SK-N-SH (cell line): ENCODE measurements at regions not wholly inside any gene's neighbourhood (a gene's known extent, or its start where the extent isn't known, plus 50 kb on each side); places are given as distances from the start of the nearest gene placed in this dataset.

Experiments
- CTCF ChIA-PET: fragments of 300-600, 350-600 bp; formaldehyde crosslinking; extraction: SDS; loops from one replicate; lab custom pipeline; 2021; lab: Yijun Ruan, JAX
- POLR2A ChIA-PET: fragments of 350-600 bp; sonication (Branson Sonifier 250); formaldehyde crosslinking; extraction: SDS; loops from one replicate; lab custom pipeline; 2020; ENCODE audit warnings: antibody characterized with exemption, inconsistent platforms; lab: Yijun Ruan, JAX
- DNase-seq: peaks from one replicate; pipeline ENCODE4 v3.0.0; 2012
- H2AFZ ChIP-seq: fragments of 200-600 bp; sonication (generic); 2 replicates; pipeline ENCODE4 v1.8.1; 2016; ENCODE audit warnings: antibody characterized with exemption, mild to moderate bottlenecking, low read depth
- H3F3A ChIP-seq: fragments of 200-600 bp; sonication (generic); replicated peaks from 2 replicates; pipeline ENCODE3; 2016; ENCODE audit warnings: antibody characterized with exemption, mild to moderate bottlenecking; ENCODE audit not compliant: insufficient read depth
- H3K27ac ChIP-seq, 2 experiments: fragments of 200-500 bp in 1 of 2; fragments of 200-600 bp in 1 of 2; sonication (Bioruptor generic) in 1 of 2; sonication (generic), shearing (Covaris generic) in 1 of 2; 2 replicates each; pipeline versions ENCODE4 v1.5.1 to v1.6.1; 2014 to 2016; ENCODE audit warnings: low read depth in 2 of 2, inconsistent platforms in 1 of 2, low read length in 1 of 2, mild to moderate bottlenecking in 1 of 2, mixed read lengths in 1 of 2
- H3K27me3 ChIP-seq: fragments of 200-600 bp; sonication (generic), shearing (Covaris generic); 2 replicates; pipeline ENCODE4 v1.6.1; 2016; ENCODE audit warnings: mixed run types; ENCODE audit not compliant: insufficient read depth
- H3K36me3 ChIP-seq, 2 experiments: fragments of 200-500 bp in 1 of 2; fragments of 200-600 bp in 1 of 2; sonication (Bioruptor generic) in 1 of 2; sonication (generic) in 1 of 2; replicated peaks in 1 of 2; 2 replicates each; pipeline versions ENCODE3 to v1.5.1; 2014 to 2016; ENCODE audit warnings: low read length in 1 of 2, mild to moderate bottlenecking in 1 of 2; ENCODE audit not compliant: insufficient read depth in 2 of 2, control insufficient read depth in 1 of 2
- H3K4me1 ChIP-seq, 2 experiments: fragments of 200-500 bp in 1 of 2; fragments of 200-600 bp in 1 of 2; sonication (Bioruptor generic) in 1 of 2; sonication (generic), shearing (Covaris generic) in 1 of 2; 2 replicates each; pipeline versions ENCODE4 v1.5.1 to v1.6.1; 2014 to 2016; ENCODE audit warnings: low read depth in 1 of 2, low read length in 1 of 2, mixed run types in 1 of 2; ENCODE audit not compliant: insufficient read depth in 2 of 2, control insufficient read depth in 1 of 2
- H3K4me2 ChIP-seq: fragments of 200-600 bp; sonication (generic), shearing (Covaris generic); 2 replicates; pipeline ENCODE4 v1.6.1; 2017; ENCODE audit warnings: mixed run types
- H3K4me3 ChIP-seq, 2 experiments: fragments of 200-500 bp in 1 of 2; fragments of 200-600 bp in 1 of 2; sonication (Bioruptor generic) in 1 of 2; sonication (generic), shearing (Covaris generic) in 1 of 2; 2 replicates each; pipeline versions ENCODE4 v1.5.1 to v1.8.1; 2014 to 2016; ENCODE audit warnings: low read depth in 2 of 2, inconsistent platforms in 1 of 2, low read length in 1 of 2, mild to moderate bottlenecking in 1 of 2, mixed read lengths in 1 of 2, moderate library complexity in 1 of 2
- H3K79me2 ChIP-seq: fragments of 200-600 bp; sonication (generic); 2 replicates; pipeline ENCODE4 v1.8.1; 2017; ENCODE audit warnings: mild to moderate bottlenecking; ENCODE audit not compliant: insufficient read depth
- H3K9ac ChIP-seq: fragments of 200-600 bp; sonication (generic); 2 replicates; pipeline ENCODE4 v1.6.1; 2017; ENCODE audit warnings: mixed run types
- H3K9me2 ChIP-seq: fragments of 200-600 bp; sonication (generic); 2 replicates; pipeline ENCODE4 v1.6.1; 2017; ENCODE audit warnings: mixed run types
- H3K9me3 ChIP-seq: fragments of 200-600 bp; sonication (generic); 2 replicates; pipeline ENCODE4 v1.6.1; 2017; ENCODE audit warnings: mixed run types, mild to moderate bottlenecking, moderate library complexity
- H4K20me1 ChIP-seq: fragments of 200-600 bp; sonication (generic); 2 replicates; pipeline ENCODE4 v1.6.1; 2017; ENCODE audit warnings: mild to moderate bottlenecking, mixed run types; ENCODE audit not compliant: insufficient read depth
- FOSL2 ChIP-seq: IDR thresholded peaks from 2 replicates; pipeline ENCODE4 v1.4.0; 2012; ENCODE audit warnings: low read depth, mild to moderate bottlenecking, moderate library complexity, borderline replicate concordance
- FOXJ3 ChIP-seq: sonication (generic); formaldehyde crosslinking; IDR thresholded peaks from 2 replicates; pipeline ENCODE4 v1.5.1; 2020; ENCODE audit warnings: mild to moderate bottlenecking, missing genetic modification reagents
- FOXM1 ChIP-seq: IDR thresholded peaks from 2 replicates; pipeline ENCODE4 v1.4.0; 2012; ENCODE audit warnings: low read depth, mild to moderate bottlenecking
- GATA2 ChIP-seq: sonication (generic); formaldehyde crosslinking; IDR thresholded peaks from 2 replicates; pipeline ENCODE4 v1.5.0; 2020; ENCODE audit warnings: mild to moderate bottlenecking, missing genetic modification reagents
- MEF2A ChIP-seq: IDR thresholded peaks from 2 replicates; pipeline ENCODE4 v1.4.0; 2012; ENCODE audit warnings: low read depth, borderline replicate concordance
- NFIC ChIP-seq: IDR thresholded peaks from 2 replicates; pipeline ENCODE4 v1.4.0; 2012; ENCODE audit warnings: borderline replicate concordance
- NRF1 ChIP-seq: IDR thresholded peaks from 2 replicates; pipeline ENCODE4 v1.6.1; 2012; ENCODE audit warnings: low read depth, mild to moderate bottlenecking, low read length
- RAD21 ChIP-seq: IDR thresholded peaks from 2 replicates; pipeline ENCODE4 v1.6.1; 2012; ENCODE audit warnings: mild to moderate bottlenecking, low read length
- RXRA ChIP-seq: IDR thresholded peaks from 2 replicates; pipeline ENCODE4 v1.4.0; 2012; ENCODE audit warnings: low read depth, mild to moderate bottlenecking, borderline replicate concordance
- SIN3A ChIP-seq: IDR thresholded peaks from 2 replicates; pipeline ENCODE4 v1.6.1; 2012; ENCODE audit warnings: low read depth, mild to moderate bottlenecking, low read length, moderate library complexity, borderline replicate concordance
- TEAD4 ChIP-seq: IDR thresholded peaks from 2 replicates; pipeline ENCODE4 v1.4.0; 2012; ENCODE audit warnings: mild to moderate bottlenecking, borderline replicate concordance; ENCODE audit not compliant: insufficient read depth
- YY1 ChIP-seq: IDR thresholded peaks from 2 replicates; pipeline ENCODE4 v1.4.0; 2012; ENCODE audit warnings: low read depth, mild to moderate bottlenecking
- WGBS: methylation state at CpG from one replicate; pipeline ENCODE4 v1.1.6; 2017; ENCODE audit warnings: low lambda C conversion rate; 5-methylcytosine and 5-hydroxymethylcytosine counted together
- TF ChIP-seq, protein P1 (sequence below): fragments of 200-600 bp; sonication (generic); IDR thresholded peaks from 2 replicates; pipeline ENCODE4 v1.6.1; 2017; ENCODE audit warnings: antibody characterized with exemption, mild to moderate bottlenecking, moderate library complexity
- TF ChIP-seq, protein P2 (sequence below): IDR thresholded peaks from 2 replicates; pipeline ENCODE4 v1.6.1; 2012; ENCODE audit warnings: mild to moderate bottlenecking, low read depth, low read length, moderate library complexity
- TF ChIP-seq, protein P3 (sequence below): IDR thresholded peaks from 2 replicates; pipeline ENCODE4 v1.4.0; 2012; ENCODE audit warnings: low read depth, borderline replicate concordance
- TF ChIP-seq, protein P4 (sequence below): fragments of 150-350 bp; IDR thresholded peaks from 2 replicates; pipeline ENCODE4 v1.6.1; 2016; ENCODE audit warnings: mild to moderate bottlenecking, low read depth, low read length
- TF ChIP-seq, protein P5 (sequence below): IDR thresholded peaks from 2 replicates; pipeline ENCODE4 v1.4.0; 2012; ENCODE audit warnings: low read depth

DNA sequence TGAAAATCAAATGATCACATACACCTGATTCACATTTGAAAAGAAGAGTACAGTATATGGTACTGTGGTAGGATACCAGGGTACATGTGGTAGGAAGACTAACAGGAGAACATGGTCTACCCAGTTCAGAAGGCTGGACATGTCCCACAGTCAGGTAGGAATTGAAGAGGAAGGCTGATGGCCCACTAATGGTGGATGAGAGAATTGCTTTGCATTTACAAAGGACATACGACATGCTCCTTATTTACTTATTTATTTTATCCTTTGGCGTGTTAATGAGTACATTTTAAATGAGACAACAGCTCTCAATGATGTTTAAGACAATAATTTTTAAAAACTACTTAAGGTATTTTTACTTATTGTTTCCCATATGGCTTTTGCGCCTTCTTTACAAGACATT lies 106.7 kb upstream of the BMP2K start:
- WGBS, result 91% methylated on average over 3 of the region's 3 CpGs
- Histone ChIP-seq H3K9ac (no peak overlapping the region), H3K9me2 (no peaks in the 10 kb centered on the region), H3K79me2 (no peaks in the 10 kb centered on the region), H4K20me1 (no peaks in the 10 kb centered on the region), H3K36me3 (no peaks in the 10 kb centered on the region), H3K9me3 (no peaks in the 10 kb centered on the region), H3K4me2 (no peak overlapping the region), H2AFZ (no peak overlapping the region), H3K4me1 (peaks cover 0 to 2% of the 10 kb centered on the region in 2 experiments; a peak in 1 of 4 replicates), H3K27ac (no peak overlapping the region), H3K27me3 (no peaks in the 10 kb centered on the region), H3K4me3 (no peak overlapping the region), H3F3A (peaks cover 8% of the 10 kb centered on the region)
- DNase-seq, result no peak
- POLR2A ChIA-PET, result no interaction called here
- CTCF ChIA-PET, result interaction anchor here (0.6 to 1.4 kb wide), 4 partner anchors 14 to 656 kb away, joined by 3 read pairs; no protein-coding TSS in a partner anchor
- TF ChIP-seq, protein P1, sequence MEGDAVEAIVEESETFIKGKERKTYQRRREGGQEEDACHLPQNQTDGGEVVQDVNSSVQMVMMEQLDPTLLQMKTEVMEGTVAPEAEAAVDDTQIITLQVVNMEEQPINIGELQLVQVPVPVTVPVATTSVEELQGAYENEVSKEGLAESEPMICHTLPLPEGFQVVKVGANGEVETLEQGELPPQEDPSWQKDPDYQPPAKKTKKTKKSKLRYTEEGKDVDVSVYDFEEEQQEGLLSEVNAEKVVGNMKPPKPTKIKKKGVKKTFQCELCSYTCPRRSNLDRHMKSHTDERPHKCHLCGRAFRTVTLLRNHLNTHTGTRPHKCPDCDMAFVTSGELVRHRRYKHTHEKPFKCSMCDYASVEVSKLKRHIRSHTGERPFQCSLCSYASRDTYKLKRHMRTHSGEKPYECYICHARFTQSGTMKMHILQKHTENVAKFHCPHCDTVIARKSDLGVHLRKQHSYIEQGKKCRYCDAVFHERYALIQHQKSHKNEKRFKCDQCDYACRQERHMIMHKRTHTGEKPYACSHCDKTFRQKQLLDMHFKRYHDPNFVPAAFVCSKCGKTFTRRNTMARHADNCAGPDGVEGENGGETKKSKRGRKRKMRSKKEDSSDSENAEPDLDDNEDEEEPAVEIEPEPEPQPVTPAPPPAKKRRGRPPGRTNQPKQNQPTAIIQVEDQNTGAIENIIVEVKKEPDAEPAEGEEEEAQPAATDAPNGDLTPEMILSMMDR, result peak; percentile 29; the same call in 1 of the 2 replicates
- no peak for TF ChIP-seq TEAD4

DNA sequence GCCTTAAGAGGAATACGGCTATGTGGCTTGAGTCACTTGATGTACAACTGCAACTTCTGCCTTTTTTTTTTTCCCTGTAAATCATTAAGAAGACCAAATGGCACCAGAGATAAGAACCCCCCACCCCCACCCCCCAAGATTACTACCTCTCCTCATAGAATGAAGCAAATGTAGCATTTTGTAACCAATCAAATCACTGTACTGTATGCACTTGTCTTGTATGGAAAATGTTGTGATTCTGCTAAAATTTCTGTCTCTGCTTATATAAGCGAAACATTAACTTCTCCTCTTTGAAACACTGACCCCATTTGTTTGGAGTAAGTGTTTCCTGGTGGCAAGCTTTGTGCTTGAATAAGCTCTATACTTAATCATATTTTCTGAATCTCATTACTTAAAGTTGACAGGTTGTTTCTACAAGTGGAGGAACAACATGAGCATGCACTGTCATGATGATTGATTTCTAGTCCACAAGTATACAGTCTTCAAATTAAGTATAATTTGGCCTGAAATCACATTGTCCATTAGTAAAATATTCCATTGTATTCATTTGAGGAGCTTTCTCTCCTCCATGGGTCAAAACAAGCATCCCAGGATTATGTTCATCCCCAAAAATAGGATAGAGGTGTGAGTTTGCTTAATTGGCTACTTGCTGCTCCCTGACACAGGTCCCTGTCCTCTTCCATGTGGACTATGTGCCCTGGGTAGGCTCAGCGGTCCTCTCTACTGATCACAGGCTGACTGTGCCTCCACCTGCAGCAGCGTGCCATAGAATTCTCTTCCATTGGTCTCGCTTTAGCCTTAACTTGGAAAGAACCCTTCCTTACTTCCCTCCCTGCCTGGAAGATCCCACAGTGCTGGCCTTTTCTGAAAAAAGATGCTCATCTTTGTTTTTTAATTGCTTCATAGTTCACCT lies 104.0 kb upstream of the BMP2K start:
- Histone ChIP-seq H3K4me1 (peaks cover 0 to 2% of the 10 kb centered on the region in 2 experiments; a peak in 1 of 4 replicates), H3K9ac (no peak overlapping the region), H3K9me2 (no peaks in the 10 kb centered on the region), H3K27ac (no peak overlapping the region), H3K27me3 (no peaks in the 10 kb centered on the region), H3K79me2 (no peaks in the 10 kb centered on the region), H3K9me3 (no peaks in the 10 kb centered on the region), H3K4me3 (no peak overlapping the region), H3K4me2 (no peak overlapping the region), H4K20me1 (no peaks in the 10 kb centered on the region), H2AFZ (no peak overlapping the region), H3F3A (peaks cover 6% of the 10 kb centered on the region), H3K36me3 (no peaks in the 10 kb centered on the region)
- DNase-seq, result no peak
- 98% methylated on average over 4 of the region's 5 CpGs for WGBS
- CTCF ChIA-PET, result no interaction called here
- POLR2A ChIA-PET, result interaction anchor here (0.6 kb wide), 1 partner anchor 755 kb away, joined by 3 read pairs; no protein-coding TSS in a partner anchor
- TF ChIP-seq RAD21 (no peak), MEF2A (no peak), FOXM1 (no peak), NRF1 (no peak), FOSL2 (no peak), RXRA (no peak), GATA2 (no peak), YY1 (no peak), FOXJ3 (CRISPR knock-in tag) (no peak), SIN3A (no peak), NFIC (no peak)
- TF ChIP-seq, protein P2, sequence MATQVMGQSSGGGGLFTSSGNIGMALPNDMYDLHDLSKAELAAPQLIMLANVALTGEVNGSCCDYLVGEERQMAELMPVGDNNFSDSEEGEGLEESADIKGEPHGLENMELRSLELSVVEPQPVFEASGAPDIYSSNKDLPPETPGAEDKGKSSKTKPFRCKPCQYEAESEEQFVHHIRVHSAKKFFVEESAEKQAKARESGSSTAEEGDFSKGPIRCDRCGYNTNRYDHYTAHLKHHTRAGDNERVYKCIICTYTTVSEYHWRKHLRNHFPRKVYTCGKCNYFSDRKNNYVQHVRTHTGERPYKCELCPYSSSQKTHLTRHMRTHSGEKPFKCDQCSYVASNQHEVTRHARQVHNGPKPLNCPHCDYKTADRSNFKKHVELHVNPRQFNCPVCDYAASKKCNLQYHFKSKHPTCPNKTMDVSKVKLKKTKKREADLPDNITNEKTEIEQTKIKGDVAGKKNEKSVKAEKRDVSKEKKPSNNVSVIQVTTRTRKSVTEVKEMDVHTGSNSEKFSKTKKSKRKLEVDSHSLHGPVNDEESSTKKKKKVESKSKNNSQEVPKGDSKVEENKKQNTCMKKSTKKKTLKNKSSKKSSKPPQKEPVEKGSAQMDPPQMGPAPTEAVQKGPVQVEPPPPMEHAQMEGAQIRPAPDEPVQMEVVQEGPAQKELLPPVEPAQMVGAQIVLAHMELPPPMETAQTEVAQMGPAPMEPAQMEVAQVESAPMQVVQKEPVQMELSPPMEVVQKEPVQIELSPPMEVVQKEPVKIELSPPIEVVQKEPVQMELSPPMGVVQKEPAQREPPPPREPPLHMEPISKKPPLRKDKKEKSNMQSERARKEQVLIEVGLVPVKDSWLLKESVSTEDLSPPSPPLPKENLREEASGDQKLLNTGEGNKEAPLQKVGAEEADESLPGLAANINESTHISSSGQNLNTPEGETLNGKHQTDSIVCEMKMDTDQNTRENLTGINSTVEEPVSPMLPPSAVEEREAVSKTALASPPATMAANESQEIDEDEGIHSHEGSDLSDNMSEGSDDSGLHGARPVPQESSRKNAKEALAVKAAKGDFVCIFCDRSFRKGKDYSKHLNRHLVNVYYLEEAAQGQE, result no peak
- TF ChIP-seq, protein P3, sequence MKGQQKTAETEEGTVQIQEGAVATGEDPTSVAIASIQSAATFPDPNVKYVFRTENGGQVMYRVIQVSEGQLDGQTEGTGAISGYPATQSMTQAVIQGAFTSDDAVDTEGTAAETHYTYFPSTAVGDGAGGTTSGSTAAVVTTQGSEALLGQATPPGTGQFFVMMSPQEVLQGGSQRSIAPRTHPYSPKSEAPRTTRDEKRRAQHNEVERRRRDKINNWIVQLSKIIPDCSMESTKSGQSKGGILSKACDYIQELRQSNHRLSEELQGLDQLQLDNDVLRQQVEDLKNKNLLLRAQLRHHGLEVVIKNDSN, result no peak
- TF ChIP-seq, protein P4, sequence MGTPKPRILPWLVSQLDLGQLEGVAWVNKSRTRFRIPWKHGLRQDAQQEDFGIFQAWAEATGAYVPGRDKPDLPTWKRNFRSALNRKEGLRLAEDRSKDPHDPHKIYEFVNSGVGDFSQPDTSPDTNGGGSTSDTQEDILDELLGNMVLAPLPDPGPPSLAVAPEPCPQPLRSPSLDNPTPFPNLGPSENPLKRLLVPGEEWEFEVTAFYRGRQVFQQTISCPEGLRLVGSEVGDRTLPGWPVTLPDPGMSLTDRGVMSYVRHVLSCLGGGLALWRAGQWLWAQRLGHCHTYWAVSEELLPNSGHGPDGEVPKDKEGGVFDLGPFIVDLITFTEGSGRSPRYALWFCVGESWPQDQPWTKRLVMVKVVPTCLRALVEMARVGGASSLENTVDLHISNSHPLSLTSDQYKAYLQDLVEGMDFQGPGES, result no peak
- TF ChIP-seq, protein P5, sequence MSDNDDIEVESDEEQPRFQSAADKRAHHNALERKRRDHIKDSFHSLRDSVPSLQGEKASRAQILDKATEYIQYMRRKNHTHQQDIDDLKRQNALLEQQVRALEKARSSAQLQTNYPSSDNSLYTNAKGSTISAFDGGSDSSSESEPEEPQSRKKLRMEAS, result no peak
